ENCODE measurements at regions not wholly inside any gene's neighbourhood (a gene's known extent, or its start where the extent isn't known, plus 50 kb on each side); places are given as distances from the start of the nearest gene placed in this dataset.

GRCh38 chr14:42555365-42555764, 948.7 kb downstream of the LRFN5 start:
- Histone ChIP-seq H3K79me2 (ENCODE audit: control insufficient read depth, insufficient read depth, low read length) (no peaks in the 10 kb centered on the region), H4K8ac (ENCODE audit: low read depth, low read length) (no peak overlapping the region), H3K4me1 (ENCODE audit: control insufficient read depth, low read depth, low read length) (no peaks in the 10 kb centered on the region), H3K4me3 (ENCODE audit: low read length) (no peak overlapping the region), H4K5ac (ENCODE audit: low read length) (no peak overlapping the region), H3K4me2 (ENCODE audit: low read length) (no peak overlapping the region), H3K4ac (ENCODE audit: low read depth, low read length) (no peak overlapping the region), H3K23ac (ENCODE audit: low read length) (no peak overlapping the region), H3K79me1 (ENCODE audit: low read length) (no peaks in the 10 kb centered on the region), H3K27me3 (ENCODE audit: insufficient read depth, low read length, poor library complexity) (no peaks in the 10 kb centered on the region), H3K36me3 (ENCODE audit: control insufficient read depth, insufficient read depth, low read length) (no peaks in the 10 kb centered on the region), H3K18ac (ENCODE audit: low read length) (no peak overlapping the region), H2AK5ac (ENCODE audit: low read length) (no peak overlapping the region), H2BK120ac (ENCODE audit: low read depth, low read length) (no peak overlapping the region), H3K9ac (ENCODE audit: low read length) (no peak overlapping the region), H2BK15ac (replicated peaks; ENCODE audit: low read depth) (no peak overlapping the region), H3K56ac (ENCODE audit: low read length) (no peak overlapping the region), H3K27ac (ENCODE audit: low read depth, low read length) (no peak overlapping the region), H2BK5ac (ENCODE audit: low read length) (no peak overlapping the region)
- WGBS (ENCODE audit: extremely low coverage, insufficient coverage, low lambda C conversion rate): no CpG with 5 or more reads among the region's 2 CpGs
- DNase-seq: no peak

- no peak overlapping the region for H3K9ac ChIP-seq (ENCODE audit: low read length)
- no peak overlapping the region for H3K4me3 ChIP-seq (ENCODE audit: low read length)
- H3K23ac ChIP-seq (ENCODE audit: low read length): no peak overlapping the region
- no peak overlapping the region for H2BK5ac ChIP-seq (ENCODE audit: low read length)
- no peak overlapping the region for H4K5ac ChIP-seq (ENCODE audit: low read length)
- no peak overlapping the region for H3K18ac ChIP-seq (ENCODE audit: low read length)
- H2AK5ac ChIP-seq (ENCODE audit: low read length): no peak overlapping the region
- no peak overlapping the region for H3K4ac ChIP-seq (ENCODE audit: low read depth, low read length)
- H2BK15ac ChIP-seq (replicated peaks; ENCODE audit: low read depth): no peak overlapping the region
- H3K27me3 ChIP-seq (ENCODE audit: insufficient read depth, low read length, poor library complexity): no peaks in the 10 kb centered on the region
- no peaks in the 10 kb centered on the region for H3K79me2 ChIP-seq (ENCODE audit: control insufficient read depth, insufficient read depth, low read length)
- no peaks in the 10 kb centered on the region for H3K4me1 ChIP-seq (ENCODE audit: control insufficient read depth, low read depth, low read length)
- no CpG with 5 or more reads among the region's 2 CpGs for WGBS (ENCODE audit: extremely low coverage, insufficient coverage, low lambda C conversion rate)
- H3K56ac ChIP-seq (ENCODE audit: low read length): no peak overlapping the region
- H4K8ac ChIP-seq (ENCODE audit: low read depth, low read length): no peak overlapping the region
- no peaks in the 10 kb centered on the region for H3K79me1 ChIP-seq (ENCODE audit: low read length)
- no peak overlapping the region for H3K27ac ChIP-seq (ENCODE audit: low read depth, low read length)
- no peaks in the 10 kb centered on the region for H3K36me3 ChIP-seq (ENCODE audit: control insufficient read depth, insufficient read depth, low read length)
- H2BK120ac ChIP-seq (ENCODE audit: low read depth, low read length): no peak overlapping the region
- H3K4me2 ChIP-seq (ENCODE audit: low read length): no peak overlapping the region
- DNase-seq: no peak
Observed at GRCh38 chr14:42554091-42554490, 947.4 kb downstream of the LRFN5 start.

GRCh38 chr14:42550310-42550709, 943.6 kb downstream of the LRFN5 start:
- H2BK120ac ChIP-seq (ENCODE audit: low read depth, low read length): no peak overlapping the region
- no peaks in the 10 kb centered on the region for H3K4me1 ChIP-seq (ENCODE audit: control insufficient read depth, low read depth, low read length)
- H2BK5ac ChIP-seq (ENCODE audit: low read length): no peak overlapping the region
- no peak overlapping the region for H3K27ac ChIP-seq (ENCODE audit: low read depth, low read length)
- no peak overlapping the region for H3K56ac ChIP-seq (ENCODE audit: low read length)
- H4K5ac ChIP-seq (ENCODE audit: low read length): no peak overlapping the region
- DNase-seq: no peak
- H3K27me3 ChIP-seq (ENCODE audit: insufficient read depth, low read length, poor library complexity): no peaks in the 10 kb centered on the region
- no peaks in the 10 kb centered on the region for H3K36me3 ChIP-seq (ENCODE audit: control insufficient read depth, insufficient read depth, low read length)
- no peak overlapping the region for H2BK15ac ChIP-seq (replicated peaks; ENCODE audit: low read depth)
- H3K4me3 ChIP-seq (ENCODE audit: low read length): no peak overlapping the region
- H3K9ac ChIP-seq (ENCODE audit: low read length): no peak overlapping the region
- no peak overlapping the region for H4K8ac ChIP-seq (ENCODE audit: low read depth, low read length)
- no peaks in the 10 kb centered on the region for H3K79me1 ChIP-seq (ENCODE audit: low read length)
- no peak overlapping the region for H3K4me2 ChIP-seq (ENCODE audit: low read length)
- H3K18ac ChIP-seq (ENCODE audit: low read length): no peak overlapping the region
- no peak overlapping the region for H3K4ac ChIP-seq (ENCODE audit: low read depth, low read length)
- no peak overlapping the region for H3K23ac ChIP-seq (ENCODE audit: low read length)
- H3K79me2 ChIP-seq (ENCODE audit: control insufficient read depth, insufficient read depth, low read length): no peaks in the 10 kb centered on the region
- no peak overlapping the region for H2AK5ac ChIP-seq (ENCODE audit: low read length)

DNA sequence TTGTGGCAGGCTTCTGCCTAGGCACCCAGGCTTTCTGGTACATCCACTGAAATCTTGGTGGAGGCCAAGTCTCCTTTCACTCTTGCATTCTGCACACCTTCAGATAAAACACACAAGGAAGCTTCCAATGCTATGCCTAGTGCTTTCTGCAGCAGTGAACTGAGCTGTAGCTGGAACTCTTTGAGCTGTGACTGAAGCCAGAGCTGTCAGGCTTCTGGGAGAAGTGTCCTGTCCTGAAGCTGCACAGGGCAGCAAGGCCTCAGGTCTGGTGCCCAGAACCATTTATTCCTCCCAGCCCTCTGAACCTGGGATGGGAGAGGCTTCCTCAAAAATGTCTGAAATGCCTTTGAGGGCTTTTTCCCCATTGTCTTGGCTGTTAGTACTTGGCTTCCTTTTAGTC, 941.7 kb downstream of the LRFN5 start:
- Histone ChIP-seq H3K79me2 (ENCODE audit: control insufficient read depth, insufficient read depth, low read length) (no peaks in the 10 kb centered on the region), H2BK15ac (replicated peaks; ENCODE audit: low read depth) (no peak overlapping the region)

GRCh38 chr14:42545636-42546035, 939.0 kb downstream of the LRFN5 start:
- Histone ChIP-seq H3K36me3 (ENCODE audit: control insufficient read depth, insufficient read depth, low read length) (no peaks in the 10 kb centered on the region), H3K9ac (ENCODE audit: low read length) (no peak overlapping the region), H3K79me1 (ENCODE audit: low read length) (no peaks in the 10 kb centered on the region), H2BK5ac (ENCODE audit: low read length) (no peak overlapping the region), H3K18ac (ENCODE audit: low read length) (no peak overlapping the region), H3K56ac (ENCODE audit: low read length) (no peak overlapping the region), H2AK5ac (ENCODE audit: low read length) (no peak overlapping the region), H2BK120ac (ENCODE audit: low read depth, low read length) (no peak overlapping the region), H3K4me2 (ENCODE audit: low read length) (no peak overlapping the region), H3K4me1 (ENCODE audit: control insufficient read depth, low read depth, low read length) (no peaks in the 10 kb centered on the region), H3K27ac (ENCODE audit: low read depth, low read length) (no peak overlapping the region), H3K79me2 (ENCODE audit: control insufficient read depth, insufficient read depth, low read length) (no peaks in the 10 kb centered on the region), H4K5ac (ENCODE audit: low read length) (no peak overlapping the region), H3K23ac (ENCODE audit: low read length) (no peak overlapping the region), H3K4me3 (ENCODE audit: low read length) (no peak overlapping the region), H3K27me3 (ENCODE audit: insufficient read depth, low read length, poor library complexity) (no peaks in the 10 kb centered on the region), H3K4ac (ENCODE audit: low read depth, low read length) (no peak overlapping the region), H2BK15ac (replicated peaks; ENCODE audit: low read depth) (no peak overlapping the region), H4K8ac (ENCODE audit: low read depth, low read length) (no peak overlapping the region)
- WGBS (ENCODE audit: extremely low coverage, insufficient coverage, low lambda C conversion rate): no CpG with 5 or more reads among the region's 2 CpGs
- no peak for DNase-seq

More for the DNA sequence above, 941.7 kb downstream of the LRFN5 start:
- Histone ChIP-seq H3K56ac (ENCODE audit: low read length) (no peak overlapping the region), H4K5ac (ENCODE audit: low read length) (no peak overlapping the region), H2AK5ac (ENCODE audit: low read length) (no peak overlapping the region), H3K4me2 (ENCODE audit: low read length) (no peak overlapping the region), H2BK5ac (ENCODE audit: low read length) (no peak overlapping the region), H2BK120ac (ENCODE audit: low read depth, low read length) (no peak overlapping the region), H3K9ac (ENCODE audit: low read length) (no peak overlapping the region), H3K79me1 (ENCODE audit: low read length) (no peaks in the 10 kb centered on the region), H3K4me1 (ENCODE audit: control insufficient read depth, low read depth, low read length) (no peaks in the 10 kb centered on the region), H3K4me3 (ENCODE audit: low read length) (no peak overlapping the region), H3K27ac (ENCODE audit: low read depth, low read length) (no peak overlapping the region), H3K27me3 (ENCODE audit: insufficient read depth, low read length, poor library complexity) (no peaks in the 10 kb centered on the region), H3K4ac (ENCODE audit: low read depth, low read length) (no peak overlapping the region), H3K23ac (ENCODE audit: low read length) (no peak overlapping the region), H4K8ac (ENCODE audit: low read depth, low read length) (no peak overlapping the region), H3K18ac (ENCODE audit: low read length) (no peak overlapping the region), H3K36me3 (ENCODE audit: control insufficient read depth, insufficient read depth, low read length) (no peaks in the 10 kb centered on the region)
- DNase-seq: no peak

GRCh38 chr14:42541535-42542001, 934.9 kb downstream of the LRFN5 start:
- Histone ChIP-seq H3K36me3 (ENCODE audit: control insufficient read depth, insufficient read depth, low read length) (no peaks in the 10 kb centered on the region), H3K4me3 (ENCODE audit: low read length) (no peak overlapping the region), H3K18ac (ENCODE audit: low read length) (no peak overlapping the region), H3K27ac (ENCODE audit: low read depth, low read length) (no peak overlapping the region), H2BK5ac (ENCODE audit: low read length) (no peak overlapping the region), H3K4ac (ENCODE audit: low read depth, low read length) (no peak overlapping the region), H3K9ac (ENCODE audit: low read length) (no peak overlapping the region), H3K4me2 (ENCODE audit: low read length) (no peak overlapping the region), H3K23ac (ENCODE audit: low read length) (no peak overlapping the region), H2BK15ac (replicated peaks; ENCODE audit: low read depth) (no peak overlapping the region), H3K79me1 (ENCODE audit: low read length) (no peaks in the 10 kb centered on the region), H2BK120ac (ENCODE audit: low read depth, low read length) (no peak overlapping the region), H3K27me3 (ENCODE audit: insufficient read depth, low read length, poor library complexity) (no peaks in the 10 kb centered on the region), H4K8ac (ENCODE audit: low read depth, low read length) (no peak overlapping the region), H4K5ac (ENCODE audit: low read length) (no peak overlapping the region), H3K56ac (ENCODE audit: low read length) (no peak overlapping the region), H3K79me2 (ENCODE audit: control insufficient read depth, insufficient read depth, low read length) (no peaks in the 10 kb centered on the region), H2AK5ac (ENCODE audit: low read length) (no peak overlapping the region), H3K4me1 (ENCODE audit: control insufficient read depth, low read depth, low read length) (no peaks in the 10 kb centered on the region)
- DNase-seq: no peak
- WGBS (ENCODE audit: extremely low coverage, insufficient coverage, low lambda C conversion rate): no CpG with 5 or more reads among the region's 3 CpGs
